Transverse colon (tissue), 4 donors: ENCODE measurements at regions not wholly inside any gene's neighbourhood (a gene's known extent, or its start where the extent isn't known, plus 50 kb on each side); places are given as distances from the start of the nearest gene placed in this dataset.

Experiments
- DNase-seq: peaks from one replicate; pipeline ENCODE4 v3.0.0-alpha.2; 2019
- H3K27ac ChIP-seq, 4 donors: fragments of 200-600 bp; sonication (generic); 2 replicates each; pipeline ENCODE4 v1.5.1; 2016 to 2018; ENCODE audit warnings: inconsistent platforms in 4 of 4
- H3K27me3 ChIP-seq: fragments of 200-600 bp; sonication (generic); 2 replicates; pipeline ENCODE4 v1.5.1; 2017; ENCODE audit warnings: inconsistent platforms
- H3K36me3 ChIP-seq, 4 donors: fragments of 200-600 bp; sonication (generic); 2 replicates each; pipeline ENCODE4 v1.5.1; 2017 to 2019; ENCODE audit warnings: inconsistent platforms in 4 of 4
- H3K4me1 ChIP-seq, 4 donors: fragments of 200-600 bp; sonication (generic); 2 replicates each; pipeline ENCODE4 v1.5.1; 2017 to 2020; ENCODE audit warnings: inconsistent platforms in 4 of 4
- H3K4me3 ChIP-seq, 4 donors: fragments of 200-600 bp; sonication (generic); 1 replicate in 1 of 4; 2 replicates in 3 of 4; pipeline versions ENCODE4 v1.5.1 to v1.6.1; 2017 to 2019; ENCODE audit warnings: inconsistent platforms in 4 of 4
- H3K9me3 ChIP-seq, 2 donors: fragments of 200-600 bp; sonication (generic); 2 replicates each; pipeline ENCODE4 v1.5.1; 2017 to 2019; ENCODE audit warnings: inconsistent platforms in 2 of 2
- CTCF ChIP-seq, 5 experiments: fragments of 200-600 bp in 3 of 5; fragments of 450-650 bp in 2 of 5; sonication (generic) in 3 of 5; IDR thresholded peaks; 1 replicate in 2 of 5; 2 replicates in 3 of 5; pipeline ENCODE4 v1.5.1; 2016 to 2017; ENCODE audit warnings: antibody characterized with exemption in 5 of 5, inconsistent platforms in 3 of 5, mild to moderate bottlenecking in 2 of 5, moderate library complexity in 1 of 5
- EP300 ChIP-seq: sonication (generic); formaldehyde crosslinking; IDR thresholded peaks from one replicate; pipeline ENCODE4 v1.6.1; 2017; ENCODE audit warnings: antibody characterized with exemption, low read depth
- POLR2A ChIP-seq: fragments of 450-650 bp; IDR thresholded peaks from one replicate; pipeline ENCODE4 v1.6.1; 2016; ENCODE audit warnings: antibody characterized with exemption, mild to moderate bottlenecking, moderate library complexity
- POLR2AphosphoS5 ChIP-seq, 3 donors: sonication (generic); formaldehyde crosslinking; IDR thresholded peaks; one replicate each; pipeline ENCODE4 v1.6.1; 2016; ENCODE audit warnings: antibody characterized with exemption in 3 of 3
- WGBS, 2 donors: methylation state at CpG; one replicate each; pipeline ENCODE4 v1.1.5; 2018; ENCODE audit warnings: low coverage in 1 of 2; 5-methylcytosine and 5-hydroxymethylcytosine counted together
- in situ Hi-C, 4 donors: fragments of 200-750 bp; cut with MboI; loops; one replicate each; pipeline versions ENCODE4 v1.15.0 to v1.15.1; 2017; ENCODE audit warnings: low sequenced_read_pairs in 3 of 4, low pct_ligation_motif_present in 1 of 4, low pct_unique_long_range_greater_than_20kb in 1 of 4
- intact Hi-C: fragments of 100-400 bp; cut with DNase I; formaldehyde crosslinking; loops from one replicate; pipeline ENCODE4 v1.15.1; 2023; ENCODE audit warnings: low total_unique reads

- no peaks in the 10 kb centered on the region for H3K9me3 ChIP-seq
- no peak for TF ChIP-seq EP300
- no peak for TF ChIP-seq CTCF (IDR thresholded peaks at IDR 0.05)
- TF ChIP-seq POLR2A = no peak
- no peak for TF ChIP-seq POLR2AphosphoS5 (IDR thresholded peaks at IDR 0.05)
- in situ Hi-C loops = no loop called here
These were observed 93.3 kb upstream of the MYLIP start for GRCh38 chr6:16035488-16036080.

GRCh38 chr6:16033214-16033613 is 95.7 kb upstream of the MYLIP start:
- no peaks in the 10 kb centered on the region for H3K36me3 ChIP-seq
- no peak overlapping the region for H3K27ac ChIP-seq
- no peaks in the 10 kb centered on the region for H3K9me3 ChIP-seq
- H3K4me1 ChIP-seq = no peaks in the 10 kb centered on the region
- TF ChIP-seq CTCF (IDR thresholded peaks at IDR 0.05) (no peak), POLR2A (no peak), POLR2AphosphoS5 (IDR thresholded peaks at IDR 0.05) (no peak), EP300 (no peak)
- H3K27me3 ChIP-seq = no peaks in the 10 kb centered on the region
- H3K4me3 ChIP-seq = no peak overlapping the region
- intact Hi-C loops = no loop called here
- WGBS, 2 donors = 10 to 34% methylated on average over 2 to 3 of the region's 3 CpGs
- DNase-seq = no peak
- in situ Hi-C loops = no loop called here

More at GRCh38 chr6:16035488-16036080, 93.3 kb upstream of the MYLIP start:
- 86 to 90% methylated on average over 4 of the region's 4 CpGs for WGBS, 2 donors
- DNase-seq = no peak
- no peaks in the 10 kb centered on the region for H3K4me1 ChIP-seq
- intact Hi-C loops = no loop called here
- no peaks in the 10 kb centered on the region for H3K27me3 ChIP-seq
- no peak overlapping the region for H3K4me3 ChIP-seq
- no peak overlapping the region for H3K27ac ChIP-seq
- H3K36me3 ChIP-seq = no peaks in the 10 kb centered on the region

- no peak overlapping the region for H3K4me3 ChIP-seq
- no peaks in the 10 kb centered on the region for H3K4me1 ChIP-seq
- H3K36me3 ChIP-seq = no peaks in the 10 kb centered on the region
- in situ Hi-C loops = no loop called here
- no peaks in the 10 kb centered on the region for H3K9me3 ChIP-seq
- no peak for DNase-seq
- TF ChIP-seq POLR2AphosphoS5 (IDR thresholded peaks at IDR 0.05) (no peak), EP300 (no peak), POLR2A (no peak), CTCF (IDR thresholded peaks at IDR 0.05) (no peak)
- no peaks in the 10 kb centered on the region for H3K27me3 ChIP-seq
- no peak overlapping the region for H3K27ac ChIP-seq
- 78 to 86% methylated on average over 5 to 6 of the region's 6 CpGs for WGBS, 2 donors
- intact Hi-C loops = no loop called here
These were observed 97.5 kb upstream of the MYLIP start for GRCh38 chr6:16031278-16031981.

GRCh38 chr6:16028966-16029365 is 99.9 kb upstream of the MYLIP start:
- intact Hi-C loops = no loop called here
- no peak for DNase-seq
- in situ Hi-C loops = no loop called here
- 78% methylated on average over 3 of the region's 3 CpGs for WGBS, 2 donors
- Histone ChIP-seq H3K4me1 (no peaks in the 10 kb centered on the region), H3K27ac (no peak overlapping the region), H3K4me3 (no peak overlapping the region), H3K27me3 (no peaks in the 10 kb centered on the region), H3K36me3 (no peaks in the 10 kb centered on the region), H3K9me3 (no peaks in the 10 kb centered on the region)
- no peak for TF ChIP-seq EP300
- TF ChIP-seq CTCF (IDR thresholded peaks at IDR 0.05) = no peak
- no peak for TF ChIP-seq POLR2A
- no peak for TF ChIP-seq POLR2AphosphoS5 (IDR thresholded peaks at IDR 0.05)
